Fibroblast of skin of abdomen (primary cell): ENCODE measurements at regions not wholly inside any gene's neighbourhood (a gene's known extent, or its start where the extent isn't known, plus 50 kb on each side); places are given as distances from the start of the nearest gene placed in this dataset.

Experiments used
- DNase-seq: peaks from one replicate; pipeline ENCODE4 v3.0.0-alpha.2; 2013

DNA sequence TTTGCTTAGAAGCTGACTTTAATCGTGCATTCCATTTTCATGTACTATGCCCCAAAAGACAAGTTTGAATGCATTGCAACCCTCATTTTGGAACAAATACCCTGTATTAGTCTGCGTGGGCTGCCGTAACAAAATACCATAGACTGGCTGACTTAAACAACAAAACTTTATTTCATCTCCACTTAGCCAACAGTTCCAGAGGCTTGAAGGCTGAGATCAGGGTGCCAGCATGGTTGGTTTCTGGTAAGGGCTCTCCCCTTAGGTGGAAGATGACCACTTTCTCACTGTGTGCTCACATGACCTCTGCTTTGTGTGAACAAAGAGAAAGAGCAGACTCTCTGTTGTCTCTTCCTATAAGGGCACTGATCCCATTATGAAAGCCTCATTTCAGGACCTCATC, 431.7 kb upstream of the MAP3K7 start:
- DNase-seq: no peak

- no peak for DNase-seq
These were observed 426.6 kb upstream of the MAP3K7 start for GRCh38 chr6:91013511-91013910.

DNA sequence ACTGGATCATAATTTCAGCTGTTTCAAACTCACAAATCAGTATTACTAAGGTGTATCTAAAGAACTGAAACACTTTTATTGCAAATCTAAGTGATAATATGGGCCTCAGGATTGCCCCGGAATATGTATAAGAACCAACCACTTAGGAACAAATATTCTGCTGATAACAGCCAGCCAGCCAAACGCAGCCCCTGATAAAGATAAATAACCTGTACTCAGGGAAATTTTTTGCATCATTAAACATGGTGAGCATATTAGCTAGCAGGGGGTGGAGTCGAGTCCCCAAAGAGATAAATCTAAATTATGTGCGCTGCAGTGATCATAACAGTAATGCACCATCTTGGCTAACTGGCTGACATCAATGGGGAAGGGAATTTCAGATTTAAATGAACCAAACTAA, 410.2 kb upstream of the MAP3K7 start:
- no peak for DNase-seq

GRCh38 chr6:90993770-90994169, 406.9 kb upstream of the MAP3K7 start:
- DNase-seq: peak; percentile 12

- no peak for DNase-seq
These were observed 402.9 kb upstream of the MAP3K7 start for GRCh38 chr6:90989763-90990162.

- DNase-seq: no peak
These were observed 397.2 kb upstream of the MAP3K7 start for GRCh38 chr6:90984066-90984465.

DNA sequence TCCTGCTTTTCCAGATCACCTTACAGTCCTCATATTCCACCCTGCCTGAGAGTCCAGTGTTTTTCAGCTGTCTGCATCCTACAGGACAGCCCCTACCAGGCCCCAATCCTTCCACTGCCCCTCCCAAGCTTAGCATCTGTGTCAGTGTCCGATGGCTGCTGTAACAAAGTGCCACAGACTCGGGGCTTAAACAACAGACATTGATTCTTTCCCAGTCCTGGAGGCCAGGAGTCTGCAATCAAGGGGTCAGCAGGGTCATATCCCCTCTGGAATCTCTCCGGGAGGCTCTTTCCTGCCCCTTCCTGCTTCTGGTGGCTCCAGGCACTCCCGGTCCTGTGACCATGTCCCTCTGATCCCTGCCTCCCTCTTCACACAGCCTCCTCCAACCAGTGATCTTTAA, 396.6 kb upstream of the MAP3K7 start:
- no peak for DNase-seq

DNA sequence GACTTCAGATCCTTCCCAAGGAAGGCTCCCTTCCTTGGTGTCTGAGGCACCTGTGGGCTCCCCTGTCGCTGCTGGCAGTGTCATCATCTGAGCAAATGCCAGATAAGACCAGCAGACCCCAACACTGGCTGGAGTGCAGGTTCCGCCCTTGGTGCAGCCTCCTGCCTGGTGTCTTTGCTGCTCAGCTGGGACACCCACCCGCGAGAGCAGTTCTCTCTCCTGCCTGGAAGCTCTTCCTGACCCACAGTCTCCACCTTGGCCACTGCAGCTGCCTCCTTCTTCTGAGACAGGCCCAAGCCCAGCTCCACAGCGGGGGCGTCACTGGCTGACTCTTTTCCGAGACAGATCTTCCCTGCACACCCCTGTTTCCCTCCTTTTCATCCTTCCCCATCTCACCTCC, 395.7 kb upstream of the MAP3K7 start:
- no peak for DNase-seq

GRCh38 chr6:90982051-90982450, 395.2 kb upstream of the MAP3K7 start:
- DNase-seq: no peak

DNA sequence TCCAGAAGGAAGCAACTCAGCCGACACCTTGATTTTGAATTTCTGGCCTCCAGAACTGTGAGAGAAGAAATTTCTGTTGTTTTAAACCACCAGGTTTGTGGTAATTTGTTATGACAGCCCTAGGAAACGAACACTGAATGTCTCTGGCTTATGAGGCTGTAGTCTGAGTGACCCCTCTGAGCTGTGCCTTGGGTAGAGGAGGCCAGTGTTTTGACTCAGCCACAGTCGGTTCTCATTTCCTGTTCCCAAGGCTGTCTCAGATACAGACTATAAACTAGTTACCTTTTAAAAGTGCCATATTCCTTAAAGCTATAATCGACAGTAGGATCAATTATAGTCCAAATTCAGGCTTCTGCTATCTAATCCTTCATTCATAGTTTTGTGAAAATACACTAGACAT, 391.2 kb upstream of the MAP3K7 start:
- no peak for DNase-seq

DNA sequence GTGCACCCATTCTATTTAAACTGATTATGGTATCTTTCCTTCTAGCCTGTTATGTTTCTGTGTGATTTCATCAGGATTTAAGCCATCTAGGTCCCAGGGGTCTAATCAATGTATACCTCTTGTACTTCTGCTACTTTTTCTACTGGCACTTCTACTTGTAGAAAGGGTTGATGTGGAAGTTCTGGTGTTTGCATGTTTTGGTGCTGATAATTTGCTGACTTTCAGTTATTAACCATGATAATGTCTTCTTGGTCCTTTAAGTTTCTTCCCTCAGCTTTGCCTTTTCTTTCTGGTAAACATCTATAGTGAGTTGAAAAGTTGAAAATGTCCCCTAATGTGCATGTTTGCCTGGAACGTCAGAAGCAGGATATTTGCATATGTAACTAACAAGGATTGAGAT, 390.6 kb upstream of the MAP3K7 start:
- DNase-seq: no peak

GRCh38 chr6:90976341-90976740, 389.5 kb upstream of the MAP3K7 start:
- no peak for DNase-seq

GRCh38 chr6:90975741-90976140, 388.9 kb upstream of the MAP3K7 start:
- no peak for DNase-seq

GRCh38 chr6:90973188-90973587, 386.3 kb upstream of the MAP3K7 start:
- no peak for DNase-seq

GRCh38 chr6:90970672-90971071, 383.8 kb upstream of the MAP3K7 start:
- DNase-seq: no peak

- DNase-seq: no peak
These were observed 380.6 kb upstream of the MAP3K7 start for GRCh38 chr6:90967471-90967870.

DNA sequence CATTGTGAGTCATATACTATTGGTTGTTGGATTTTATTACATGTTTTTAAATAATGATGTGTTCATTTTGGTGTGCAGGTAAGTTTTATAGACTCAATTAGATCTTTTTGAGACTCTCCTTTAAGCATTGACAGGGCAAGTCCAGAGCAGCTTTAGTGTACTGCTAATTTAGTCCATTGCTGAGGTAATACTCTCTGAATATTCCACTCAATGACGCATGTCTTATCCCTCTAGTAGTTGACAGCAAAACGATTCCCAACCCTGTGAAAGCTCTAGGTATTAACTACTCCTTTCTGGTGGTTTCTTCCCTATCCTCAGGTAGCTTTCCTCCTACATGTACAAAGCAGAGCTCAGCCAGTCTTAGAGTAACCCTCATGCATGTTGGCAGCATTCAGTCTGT, 373.5 kb upstream of the MAP3K7 start:
- DNase-seq: no peak

DNA sequence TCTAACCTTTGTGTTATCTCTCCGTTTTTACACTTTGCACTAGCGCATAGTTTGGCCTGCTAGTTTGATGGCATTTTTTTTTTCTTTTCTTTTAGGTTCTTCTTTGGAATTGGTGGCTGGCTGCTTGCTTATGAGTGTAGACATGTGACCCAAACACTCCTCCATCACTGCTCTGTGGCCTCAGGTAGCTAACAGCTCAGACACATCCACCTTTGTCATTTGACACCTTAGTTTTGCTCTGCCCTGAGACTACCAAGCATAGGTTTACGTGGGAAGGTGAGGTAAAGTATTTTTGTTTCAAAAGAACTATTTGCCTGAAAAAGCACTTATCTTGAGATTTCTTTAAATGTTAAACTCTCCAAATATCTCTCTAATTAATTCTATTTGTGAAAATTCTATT, 368.4 kb upstream of the MAP3K7 start:
- DNase-seq: no peak

GRCh38 chr6:90953405-90954161, 366.7 kb upstream of the MAP3K7 start:
- DNase-seq: no peak

DNA sequence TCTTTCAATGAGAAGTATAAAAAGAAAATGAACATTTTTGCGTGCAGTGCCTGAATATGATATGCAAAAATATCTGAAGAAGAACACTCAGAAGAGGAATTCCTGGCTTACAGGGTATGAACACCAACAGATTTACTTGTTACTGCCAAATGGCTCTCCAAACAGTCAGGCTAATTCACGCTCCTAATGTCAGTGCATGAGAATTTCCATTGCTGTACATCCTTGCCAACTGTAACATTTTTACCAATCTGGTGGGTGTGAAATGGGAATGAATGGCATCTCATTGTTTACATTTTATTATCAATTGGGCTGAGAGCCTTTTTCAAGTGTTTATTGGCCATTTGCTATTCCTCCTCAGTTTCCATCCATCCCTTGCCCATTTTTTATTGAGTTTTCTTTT, 365.3 kb upstream of the MAP3K7 start:
- DNase-seq: no peak

DNA sequence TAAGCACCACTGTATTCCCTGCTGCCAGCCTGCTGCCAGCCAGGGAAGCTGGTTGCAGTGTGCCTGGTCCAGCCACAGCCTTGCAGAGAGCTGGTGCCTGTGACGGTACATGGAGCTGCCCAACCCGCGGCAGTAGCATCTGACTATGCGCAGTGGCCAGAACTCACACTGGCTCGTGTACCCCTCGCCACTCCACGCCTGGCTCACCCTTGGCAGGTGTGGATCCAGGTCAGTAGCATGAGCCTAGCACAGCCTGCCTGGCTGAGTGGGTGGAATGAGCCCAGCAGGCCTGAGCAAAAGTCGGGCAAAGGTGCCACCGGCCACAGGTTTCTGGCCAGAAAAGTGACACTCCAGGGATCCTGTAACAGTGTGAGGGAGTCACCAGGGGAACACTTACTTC, 361.7 kb upstream of the MAP3K7 start:
- no peak for DNase-seq

DNA sequence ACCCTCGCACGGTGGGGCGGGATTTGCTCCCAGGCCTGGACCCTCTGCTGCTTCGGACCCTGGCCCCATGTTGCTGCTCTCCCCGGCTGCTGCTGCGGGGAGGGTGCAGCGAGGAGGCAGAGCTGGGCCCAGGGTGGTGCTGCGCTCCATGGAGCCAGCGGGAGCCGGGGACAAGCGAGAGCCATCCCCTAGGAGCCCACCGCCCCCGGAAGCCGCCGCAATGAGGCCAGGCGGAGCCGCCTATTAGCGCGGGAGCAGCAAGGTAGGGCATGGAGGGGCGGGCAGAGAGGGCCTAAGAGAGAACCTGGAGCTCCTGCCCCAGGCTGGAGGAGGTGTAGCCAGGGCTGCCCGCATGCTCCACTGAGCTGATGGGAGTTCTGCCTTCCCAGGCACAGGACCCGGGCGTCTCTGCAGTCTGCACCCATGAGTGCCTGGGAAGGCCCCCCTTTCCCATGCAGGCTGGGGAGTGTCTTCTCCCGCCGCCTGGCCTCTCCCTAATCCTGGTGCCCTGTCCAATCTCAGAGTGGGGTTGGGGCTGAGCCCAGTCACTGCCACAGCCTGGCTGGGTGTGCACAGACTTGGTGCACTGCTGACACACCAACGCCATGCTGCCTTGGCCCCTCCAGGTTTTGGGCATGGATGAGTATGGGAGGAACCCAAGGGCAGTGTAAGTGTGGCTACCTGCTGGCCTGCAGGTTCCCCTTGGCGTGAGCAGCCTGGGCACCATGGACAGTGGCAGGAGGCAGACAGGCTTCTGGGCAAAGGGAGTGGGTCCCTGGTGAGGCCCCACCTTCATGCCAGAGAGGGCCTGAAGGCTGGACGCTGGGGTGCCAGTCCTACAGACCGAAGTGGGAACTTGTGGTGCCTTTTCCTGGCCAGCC, 360.6 kb upstream of the MAP3K7 start:
- DNase-seq: no peak

DNA sequence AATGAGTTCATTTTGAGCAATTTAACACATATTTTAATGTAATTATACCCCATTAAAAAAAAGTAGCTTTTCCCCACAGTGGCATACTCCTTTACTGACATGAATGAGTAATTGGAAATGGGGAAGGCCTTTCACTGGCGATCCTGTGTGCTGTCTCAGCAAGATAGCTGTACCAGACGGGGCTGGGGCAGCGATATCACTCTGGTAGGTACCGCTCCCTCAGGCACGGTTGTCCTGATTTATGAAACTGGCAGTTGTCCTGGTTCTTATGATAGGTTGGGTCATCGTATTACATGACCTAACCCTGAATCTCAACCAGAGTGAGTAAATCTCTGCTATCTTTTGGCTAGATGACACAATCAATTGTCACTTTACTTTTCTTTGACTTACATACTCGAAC, 355.0 kb upstream of the MAP3K7 start:
- no peak for DNase-seq

- peak; percentile 55 for DNase-seq
These were observed 354.1 kb upstream of the MAP3K7 start for GRCh38 chr6:90940812-90941481.
